Immature natural killer cell (primary cell): ENCODE measurements at regions not wholly inside any gene's neighbourhood (a gene's known extent, or its start where the extent isn't known, plus 50 kb on each side); places are given as distances from the start of the nearest gene placed in this dataset.
"Not testable (repeated sequence)": the region's sequence is repeated elsewhere in the genome, so short reads cannot be mapped to it uniquely, and the experiment has no call there.

Experiments
- DNase-seq, 3 donors: peaks; one replicate each; pipeline ENCODE4 v3.0.0; 2022; ENCODE audit warnings: mixed read lengths in 1 of 3
- H3K27ac Mint-ChIP-seq, 6 donors: one replicate each; pipeline ENCODE4 v1.8.0; 2020; ENCODE audit warnings: mixed read lengths in 6 of 6, mild to moderate bottlenecking in 5 of 6, inconsistent platforms in 4 of 6, moderate library complexity in 3 of 6
- H3K27me3 Mint-ChIP-seq, 3 donors: one replicate each; pipeline ENCODE4 v1.8.0; 2020 to 2021; ENCODE audit warnings: low read depth in 3 of 3, mild to moderate bottlenecking in 3 of 3, mixed read lengths in 3 of 3, moderate library complexity in 3 of 3, inconsistent platforms in 1 of 3
- H3K36me3 Mint-ChIP-seq, 3 donors: one replicate each; pipeline ENCODE4 v1.8.0; 2020; ENCODE audit warnings: mixed read lengths in 3 of 3, inconsistent platforms in 2 of 3, mild to moderate bottlenecking in 2 of 3
- H3K4me1 Mint-ChIP-seq, 2 donors: one replicate each; pipeline ENCODE4 v1.8.0; 2020; ENCODE audit warnings: inconsistent platforms in 2 of 2, mild to moderate bottlenecking in 2 of 2, mixed read lengths in 2 of 2, moderate library complexity in 1 of 2
- H3K4me3 Mint-ChIP-seq, 5 donors: one replicate each; pipeline ENCODE4 v1.8.0; 2020; ENCODE audit warnings: mild to moderate bottlenecking in 5 of 5, mixed read lengths in 5 of 5, inconsistent platforms in 3 of 5, moderate library complexity in 3 of 5
- H3K9me3 Mint-ChIP-seq, 6 donors: one replicate each; pipeline ENCODE4 v1.8.0; 2020; ENCODE audit warnings: mild to moderate bottlenecking in 6 of 6, mixed read lengths in 6 of 6, inconsistent platforms in 4 of 6, moderate library complexity in 3 of 6

- H3K27me3 Mint-ChIP-seq, result peaks cover 4 to 11% (median 5%) of the 10 kb centered on the region in 3 donors
- no peaks in the 10 kb centered on the region for H3K4me1 Mint-ChIP-seq
- no peaks in the 10 kb centered on the region for H3K9me3 Mint-ChIP-seq
- no peak overlapping the region for H3K4me3 Mint-ChIP-seq
- H3K27ac Mint-ChIP-seq, result no peak overlapping the region
- H3K36me3 Mint-ChIP-seq, result no peaks in the 10 kb centered on the region
- no peak for DNase-seq
Observed at GRCh38 chr20:4330011-4330410, 80.9 kb upstream of the ADRA1D start.

GRCh38 chr20:4329232-4329631 lies 80.1 kb upstream of the ADRA1D start:
- no peaks in the 10 kb centered on the region for H3K4me1 Mint-ChIP-seq
- no peak overlapping the region for H3K4me3 Mint-ChIP-seq
- peaks cover 3 to 12% (median 5%) of the 10 kb centered on the region in 3 donors for H3K27me3 Mint-ChIP-seq
- H3K27ac Mint-ChIP-seq, result no peak overlapping the region
- H3K9me3 Mint-ChIP-seq, result no peaks in the 10 kb centered on the region
- no peak for DNase-seq
- H3K36me3 Mint-ChIP-seq, result no peaks in the 10 kb centered on the region

GRCh38 chr20:4328541-4328940 lies 79.5 kb upstream of the ADRA1D start:
- DNase-seq, result no peak
- Mint-ChIP-seq H3K9me3 (no peaks in the 10 kb centered on the region), H3K27ac (no peak overlapping the region), H3K36me3 (no peaks in the 10 kb centered on the region), H3K4me1 (no peaks in the 10 kb centered on the region), H3K27me3 (peaks cover 3 to 9% (median 5%) of the 10 kb centered on the region in 3 donors), H3K4me3 (no peak overlapping the region)

GRCh38 chr20:4327956-4328355 lies 78.9 kb upstream of the ADRA1D start:
- Mint-ChIP-seq H3K4me1 (no peaks in the 10 kb centered on the region), H3K27ac (no peak overlapping the region), H3K4me3 (no peak overlapping the region), H3K27me3 (peaks cover 3 to 8% (median 5%) of the 10 kb centered on the region in 3 donors), H3K36me3 (no peaks in the 10 kb centered on the region), H3K9me3 (peaks cover 0 to under 1% (median 0%) of the 10 kb centered on the region in 6 donors)
- no peak for DNase-seq

GRCh38 chr20:4326195-4327065 lies 77.3 kb upstream of the ADRA1D start:
- Mint-ChIP-seq H3K9me3 (peaks cover 0 to 3% (median 0%) of the 10 kb centered on the region in 6 donors), H3K27ac (no peak overlapping the region), H3K4me3 (no peak overlapping the region), H3K4me1 (no peaks in the 10 kb centered on the region), H3K36me3 (no peaks in the 10 kb centered on the region), H3K27me3 (peaks cover 3 to 8% (median 5%) of the 10 kb centered on the region in 3 donors)
- no peak for DNase-seq

- DNase-seq, result no peak
- Mint-ChIP-seq H3K9me3 (peaks cover 0 to 3% (median 0%) of the 10 kb centered on the region in 6 donors), H3K27ac (no peak overlapping the region), H3K36me3 (no peaks in the 10 kb centered on the region), H3K4me3 (no peak overlapping the region), H3K4me1 (no peaks in the 10 kb centered on the region), H3K27me3 (peaks cover 3 to 8% (median 5%) of the 10 kb centered on the region in 3 donors)
Observed at GRCh38 chr20:4325548-4326187, 76.6 kb upstream of the ADRA1D start.

GRCh38 chr20:4324611-4325243 lies 75.6 kb upstream of the ADRA1D start:
- H3K36me3 Mint-ChIP-seq, result no peaks in the 10 kb centered on the region
- H3K4me3 Mint-ChIP-seq, result no peak overlapping the region
- peaks cover 3 to 8% (median 5%) of the 10 kb centered on the region in 3 donors for H3K27me3 Mint-ChIP-seq
- no peak overlapping the region for H3K27ac Mint-ChIP-seq
- H3K4me1 Mint-ChIP-seq, result no peaks in the 10 kb centered on the region
- DNase-seq, result no peak
- peaks cover 0 to 3% (median 0%) of the 10 kb centered on the region in 6 donors for H3K9me3 Mint-ChIP-seq

GRCh38 chr20:4322499-4322898 lies 73.4 kb upstream of the ADRA1D start:
- Mint-ChIP-seq H3K27ac (no peak overlapping the region), H3K9me3 (peaks cover 0 to 5% (median 0%) of the 10 kb centered on the region in 6 donors), H3K4me1 (no peaks in the 10 kb centered on the region), H3K27me3 (peaks cover 0 to 7% (median 2%) of the 10 kb centered on the region in 3 donors), H3K4me3 (no peak overlapping the region), H3K36me3 (no peaks in the 10 kb centered on the region)
- DNase-seq, result no peak

GRCh38 chr20:4320291-4320690 lies 71.2 kb upstream of the ADRA1D start:
- Mint-ChIP-seq H3K36me3 (no peaks in the 10 kb centered on the region), H3K9me3 (peaks cover 0 to 5% (median 0%) of the 10 kb centered on the region in 6 donors), H3K27ac (no peak overlapping the region), H3K4me3 (no peak overlapping the region), H3K4me1 (no peaks in the 10 kb centered on the region), H3K27me3 (peaks cover 0 to 6% (median 2%) of the 10 kb centered on the region in 3 donors)
- DNase-seq, result no peak

- no peaks in the 10 kb centered on the region for H3K36me3 Mint-ChIP-seq
- H3K27ac Mint-ChIP-seq, result no peak overlapping the region
- H3K27me3 Mint-ChIP-seq, result peaks cover 0 to 2% (median 2%) of the 10 kb centered on the region in 3 donors
- H3K4me3 Mint-ChIP-seq, result no peak overlapping the region
- no peak for DNase-seq
- H3K4me1 Mint-ChIP-seq, result no peaks in the 10 kb centered on the region
- H3K9me3 Mint-ChIP-seq, result peaks cover 0 to 5% (median 0%) of the 10 kb centered on the region in 6 donors
Observed at GRCh38 chr20:4318891-4319290, 69.8 kb upstream of the ADRA1D start.

- H3K36me3 Mint-ChIP-seq, H3K4me1 Mint-ChIP-seq, DNase-seq, H3K27me3 Mint-ChIP-seq, H3K4me3 Mint-ChIP-seq, H3K27ac Mint-ChIP-seq: not testable (repeated sequence)
- H3K9me3 Mint-ChIP-seq, result peaks cover 0 to 16% (median 6%) of the 10 kb centered on the region in 6 donors
Observed at GRCh38 chr20:4310616-4311015, 61.5 kb upstream of the ADRA1D start.

GRCh38 chr20:4306206-4306605 lies 57.1 kb upstream of the ADRA1D start:
- DNase-seq, result no peak
- H3K27me3 Mint-ChIP-seq, result peaks cover 0 to 11% (median 10%) of the 10 kb centered on the region in 3 donors
- peaks cover 0 to 3% (median under 1%) of the 10 kb centered on the region in 6 donors for H3K9me3 Mint-ChIP-seq
- no peak overlapping the region for H3K27ac Mint-ChIP-seq
- no peaks in the 10 kb centered on the region for H3K4me1 Mint-ChIP-seq
- no peak overlapping the region for H3K4me3 Mint-ChIP-seq
- H3K36me3 Mint-ChIP-seq, result peaks cover 0 to 3% (median 0%) of the 10 kb centered on the region in 3 donors

GRCh38 chr20:4305091-4305490 lies 56.0 kb upstream of the ADRA1D start:
- H3K27ac Mint-ChIP-seq, result no peak overlapping the region
- H3K36me3 Mint-ChIP-seq, result peaks cover 0 to 3% (median 0%) of the 10 kb centered on the region in 3 donors
- no peaks in the 10 kb centered on the region for H3K4me1 Mint-ChIP-seq
- DNase-seq, result no peak
- no peak overlapping the region for H3K4me3 Mint-ChIP-seq
- peaks cover 0 to 11% (median 10%) of the 10 kb centered on the region in 3 donors for H3K27me3 Mint-ChIP-seq
- H3K9me3 Mint-ChIP-seq, result peaks cover 0 to 3% (median 0%) of the 10 kb centered on the region in 6 donors

GRCh38 chr20:4304601-4305000 lies 55.5 kb upstream of the ADRA1D start:
- H3K36me3 Mint-ChIP-seq, result peaks cover 0 to 1% (median 0%) of the 10 kb centered on the region in 3 donors
- DNase-seq, result no peak
- no peak overlapping the region for H3K4me3 Mint-ChIP-seq
- H3K9me3 Mint-ChIP-seq, result peaks cover 0 to 3% (median 0%) of the 10 kb centered on the region in 6 donors
- H3K27me3 Mint-ChIP-seq, result peaks cover 0 to 11% (median 10%) of the 10 kb centered on the region in 3 donors
- no peak overlapping the region for H3K27ac Mint-ChIP-seq
- H3K4me1 Mint-ChIP-seq, result no peaks in the 10 kb centered on the region
